NCI-H1105 treated with DMSO at 0.1 percent for 48 hours (cell line): ENCODE measurements at regions not wholly inside any gene's neighbourhood (a gene's known extent, or its start where the extent isn't known, plus 50 kb on each side); places are given as distances from the start of the nearest gene placed in this dataset.
"Not testable (repeated sequence)": the region's sequence is repeated elsewhere in the genome, so short reads cannot be mapped to it uniquely, and the experiment has no call there.

Experiments used
- DNase-seq: peaks from one replicate; lab custom pipeline; 2025; lab: John Stamatoyannopoulos, UW

- no peak for DNase-seq
Measured at GRCh38 chr12:125775507-125775906, 710.3 kb downstream of the AACS start.

- no peak for DNase-seq
Measured at GRCh38 chr12:125776212-125776611, 711.0 kb downstream of the AACS start.

- no peak for DNase-seq
Measured at GRCh38 chr12:125786143-125786542, 720.9 kb downstream of the AACS start.

DNA sequence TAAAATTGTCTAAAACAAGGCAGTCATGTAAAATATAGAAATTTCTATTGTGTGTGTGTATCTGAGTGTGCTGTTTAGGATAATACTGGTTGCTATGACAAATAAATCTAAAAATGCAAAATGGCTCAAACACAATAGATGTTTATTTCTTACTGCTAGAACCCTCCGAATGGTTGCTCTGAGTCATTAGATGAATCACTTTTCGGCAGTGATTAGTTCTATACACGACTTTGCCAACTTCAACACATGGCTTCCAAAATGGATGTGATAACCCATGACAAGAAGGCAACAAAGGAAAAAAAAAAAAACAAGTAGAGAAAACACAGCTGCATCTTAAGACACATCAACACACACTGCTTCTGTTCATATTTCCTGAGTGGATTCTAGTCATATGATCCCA is 729.2 kb downstream of the AACS start:
- DNase-seq, result no peak

DNA sequence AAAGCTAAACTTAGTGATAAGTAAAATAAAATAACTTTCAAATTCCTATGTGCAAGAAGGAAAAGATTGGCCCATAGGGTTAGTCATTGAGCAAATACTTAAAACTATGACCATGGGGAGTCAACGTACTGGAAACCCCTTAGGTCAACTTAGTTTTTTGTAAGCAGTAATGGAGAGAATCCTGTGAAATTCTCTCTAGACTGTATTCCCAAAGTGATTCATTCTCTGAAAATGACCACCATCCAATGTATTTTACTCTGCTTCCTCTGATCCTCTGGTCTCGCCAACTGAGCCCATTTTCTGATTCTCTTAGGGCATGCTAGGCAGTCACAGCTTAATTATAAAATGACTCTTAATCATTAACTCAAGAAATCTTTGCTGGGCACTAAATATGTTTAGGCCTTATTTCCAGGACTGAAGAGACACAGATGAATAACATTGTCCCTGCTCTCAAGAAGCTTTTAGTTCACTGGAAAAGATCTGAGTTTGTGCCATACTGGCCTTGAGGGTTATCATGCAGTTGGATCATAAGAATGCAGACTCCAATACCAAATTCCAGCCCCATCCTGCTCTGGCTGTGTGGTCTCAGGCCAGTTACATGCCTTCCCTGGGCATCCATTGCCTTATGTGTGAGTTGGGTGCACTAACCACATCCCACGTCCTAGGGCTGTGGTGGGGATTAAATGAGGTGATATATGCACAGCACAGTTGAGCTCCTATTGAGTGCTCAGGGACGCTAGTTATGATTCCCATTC is 732.4 kb downstream of the AACS start:
- DNase-seq, result no peak

GRCh38 chr12:125804660-125805059 is 739.4 kb downstream of the AACS start:
- no peak for DNase-seq

DNA sequence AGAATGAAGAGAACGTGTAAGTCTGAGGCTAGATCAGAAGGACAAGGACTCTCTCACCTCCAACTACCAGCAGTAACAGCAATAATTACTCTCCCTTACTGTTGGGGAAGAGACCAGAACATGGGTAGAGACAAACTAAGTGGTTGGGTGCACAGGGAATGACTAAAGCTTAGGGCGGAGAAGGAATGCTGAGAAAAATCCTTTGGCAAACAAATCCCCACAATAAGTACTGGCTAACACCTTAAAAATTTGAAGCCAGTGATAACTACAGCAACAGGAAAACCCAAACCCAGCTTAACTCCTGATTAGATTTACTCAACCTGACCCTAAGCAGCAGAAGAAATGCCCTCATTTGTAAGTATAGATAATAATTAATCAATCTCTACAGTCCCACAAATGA is 759.0 kb downstream of the AACS start:
- DNase-seq, result no peak

DNA sequence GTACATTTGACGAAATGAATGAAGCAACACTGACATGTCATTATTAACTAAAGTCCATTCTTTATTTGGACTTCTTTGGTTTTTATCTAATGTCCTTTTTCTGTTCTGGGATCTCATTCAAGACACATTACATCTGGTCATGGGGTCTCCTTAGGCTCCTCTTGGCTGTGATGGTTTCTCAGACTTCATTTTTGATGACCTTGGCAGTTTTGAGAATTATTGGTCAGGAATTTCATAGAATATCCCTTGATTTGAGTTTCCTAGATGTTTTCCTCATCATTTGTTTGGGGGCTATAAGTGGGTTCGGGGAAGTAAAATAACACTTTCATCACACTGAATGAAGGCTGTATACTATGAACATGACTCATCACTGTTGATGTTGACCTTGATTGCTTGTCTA is 770.6 kb downstream of the AACS start:
- no peak for DNase-seq

DNA sequence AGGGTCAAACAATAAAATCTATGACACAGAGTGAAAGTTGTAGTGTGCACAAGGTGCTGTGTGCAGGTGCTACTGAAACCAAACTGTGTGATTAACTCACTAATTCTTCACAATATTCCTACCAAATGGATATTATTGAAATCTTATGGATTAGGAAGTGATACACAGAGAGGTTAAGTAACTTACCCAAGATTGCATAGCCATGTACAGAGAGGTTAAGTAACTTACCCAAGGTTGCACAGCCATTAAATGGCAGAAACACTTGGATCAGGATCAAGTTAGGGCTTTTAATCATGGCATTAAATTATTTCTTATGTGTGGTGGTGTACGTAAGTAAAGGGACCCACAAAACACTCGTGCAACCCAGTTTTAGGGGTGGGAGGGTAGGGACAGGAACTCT is 771.4 kb downstream of the AACS start:
- no peak for DNase-seq

DNA sequence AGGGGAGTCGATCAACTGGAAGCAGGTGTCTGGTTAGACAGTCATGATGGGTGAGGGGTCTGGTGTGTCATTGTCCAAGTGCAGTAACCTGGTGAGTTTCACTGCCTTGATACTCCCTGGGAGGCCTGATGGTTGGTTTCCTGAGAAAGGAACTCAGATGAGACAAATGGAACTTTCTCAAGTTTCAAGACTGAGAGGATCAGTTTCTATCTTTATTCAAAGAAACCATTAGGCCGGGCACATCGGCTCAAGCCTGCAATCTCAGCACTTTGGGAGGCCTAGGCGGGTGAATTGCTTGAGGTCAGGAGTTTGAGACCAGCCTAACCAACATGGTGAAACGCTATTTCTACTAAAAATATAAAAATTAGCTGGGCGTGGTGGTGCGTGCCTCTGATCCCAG is 776.1 kb downstream of the AACS start:
- no peak for DNase-seq

DNA sequence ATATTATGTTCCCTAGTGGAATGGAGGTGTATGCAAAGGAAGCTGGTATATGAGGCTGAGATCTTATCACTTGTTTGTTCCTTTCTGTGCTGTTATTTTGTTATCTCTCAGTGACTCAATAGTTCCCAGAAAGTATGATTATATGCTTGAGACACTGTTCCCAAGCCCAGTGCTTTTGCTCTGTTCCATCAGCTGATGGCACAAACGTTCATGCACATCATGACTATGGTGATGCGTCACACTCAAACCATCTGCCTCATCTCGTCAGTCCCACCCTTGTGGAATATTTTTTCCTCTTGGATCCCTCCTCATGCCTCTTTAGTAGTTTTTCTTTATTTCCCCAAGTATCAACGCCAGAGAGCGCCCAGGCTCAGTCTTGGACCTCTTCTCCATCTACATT is 786.9 kb downstream of the AACS start:
- no peak for DNase-seq

DNA sequence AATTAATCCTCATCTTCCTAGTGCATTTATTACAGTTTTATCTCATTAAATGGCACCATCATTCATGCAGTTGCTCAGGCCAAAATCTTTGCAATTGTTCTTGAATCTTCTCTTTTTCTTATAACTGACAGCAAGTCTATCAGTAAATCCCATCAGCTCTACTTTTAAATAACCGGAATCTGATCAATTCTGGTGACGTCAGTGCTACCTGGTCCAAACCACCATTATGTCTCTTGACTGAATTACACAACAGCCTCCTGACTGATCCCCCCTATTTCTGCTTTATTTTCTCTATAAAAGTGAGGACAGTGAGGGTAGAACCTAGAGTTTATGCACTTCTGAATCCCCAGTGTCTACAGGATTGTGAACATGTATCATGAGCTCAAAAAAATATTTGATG is 787.4 kb downstream of the AACS start:
- no peak for DNase-seq

- DNase-seq, result no peak
Measured at GRCh38 chr12:125853670-125854069, 788.4 kb downstream of the AACS start.

GRCh38 chr12:125856366-125856765 is 791.1 kb downstream of the AACS start:
- DNase-seq, result no peak

GRCh38 chr12:125856896-125857295 is 791.7 kb downstream of the AACS start:
- DNase-seq, result no peak

- DNase-seq, result no peak
Measured at GRCh38 chr12:125860672-125861288, 795.5 kb downstream of the AACS start.

DNA sequence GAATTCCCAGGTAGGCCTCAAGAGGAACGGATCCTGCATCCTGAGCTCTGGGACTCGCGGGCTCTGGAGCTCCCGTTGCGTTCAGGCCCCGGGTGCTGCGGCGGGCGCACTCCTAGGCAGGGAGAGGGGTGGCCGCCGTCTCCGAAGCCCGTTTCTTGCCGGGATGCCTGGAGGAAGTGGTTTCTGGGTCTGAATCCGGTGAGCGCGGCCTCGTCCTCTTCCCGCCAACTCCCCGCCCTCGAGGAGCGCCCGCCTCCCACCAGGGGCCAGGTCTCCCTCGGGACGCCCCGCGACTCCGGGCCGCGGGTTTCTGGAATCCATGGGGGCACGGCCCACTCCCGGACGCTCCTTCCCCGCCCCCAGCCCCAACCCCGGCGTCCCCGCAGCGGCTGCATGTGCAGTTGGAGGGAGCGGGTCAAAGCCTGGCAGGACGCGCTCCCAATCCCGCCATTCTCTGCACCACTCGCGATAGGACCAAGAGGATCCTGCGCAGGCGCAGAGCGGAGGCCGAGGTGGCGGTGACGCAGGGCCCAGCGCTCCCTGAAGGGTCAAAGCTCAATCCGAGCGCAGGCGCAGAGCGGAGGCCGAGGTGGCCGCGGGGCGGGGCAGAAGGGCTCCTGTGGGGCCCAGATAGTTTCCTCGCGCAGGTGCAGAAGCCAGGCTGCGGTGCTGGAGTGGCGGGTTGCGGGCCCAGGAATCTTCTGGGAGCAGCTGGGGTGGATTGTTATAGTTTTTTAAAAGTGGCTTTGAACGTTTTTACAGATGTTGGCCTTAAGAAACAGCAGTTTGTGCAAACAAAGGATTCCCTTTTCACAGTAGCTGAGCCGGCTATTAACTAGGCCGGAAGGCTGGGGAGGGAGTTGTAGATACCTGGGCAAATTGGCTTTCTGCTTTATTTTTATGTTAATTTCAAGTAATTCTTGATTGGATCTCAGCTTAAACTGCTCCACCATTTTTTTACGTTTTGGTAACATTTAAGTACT is 796.4 kb downstream of the AACS start:
- no peak for DNase-seq

GRCh38 chr12:125865236-125865635 is 800.0 kb downstream of the AACS start:
- not testable (repeated sequence) for DNase-seq

DNA sequence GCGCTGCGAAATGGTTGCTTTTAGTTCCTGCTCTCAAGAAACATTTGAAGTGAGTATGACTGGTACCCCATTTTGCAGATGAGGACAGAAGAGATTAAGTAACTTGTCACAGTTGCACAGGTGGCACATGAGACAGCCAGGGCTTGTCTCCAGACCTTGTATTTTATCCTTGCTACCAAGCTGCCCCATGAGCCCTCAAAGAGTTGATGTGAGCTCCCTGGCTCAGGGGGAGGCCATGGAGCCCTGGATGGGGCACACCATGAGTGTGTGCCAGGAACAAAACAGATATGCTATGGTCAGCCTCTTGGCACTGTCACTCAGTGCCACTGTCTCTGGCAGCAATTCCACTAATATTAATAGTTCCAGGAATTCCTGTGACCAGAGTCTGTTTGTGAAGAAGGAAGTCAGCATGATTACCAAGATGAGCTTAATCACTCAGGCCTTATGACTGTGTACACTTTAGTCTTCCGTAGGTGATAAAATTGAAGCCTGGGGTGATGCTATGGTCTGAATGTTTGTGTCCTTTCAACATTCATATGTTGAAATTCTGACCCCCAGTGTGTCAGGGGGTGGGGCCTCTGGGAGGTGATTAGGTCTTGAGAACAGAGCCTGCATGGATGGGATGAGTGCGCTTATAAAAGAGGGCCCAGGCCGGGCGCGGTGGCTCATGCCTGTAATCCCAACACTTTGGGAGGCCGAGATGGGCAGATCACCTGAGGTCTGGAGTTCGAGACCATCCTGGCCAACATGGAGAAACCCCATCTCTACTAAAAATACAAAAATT is 806.8 kb downstream of the AACS start:
- DNase-seq, result no peak

DNA sequence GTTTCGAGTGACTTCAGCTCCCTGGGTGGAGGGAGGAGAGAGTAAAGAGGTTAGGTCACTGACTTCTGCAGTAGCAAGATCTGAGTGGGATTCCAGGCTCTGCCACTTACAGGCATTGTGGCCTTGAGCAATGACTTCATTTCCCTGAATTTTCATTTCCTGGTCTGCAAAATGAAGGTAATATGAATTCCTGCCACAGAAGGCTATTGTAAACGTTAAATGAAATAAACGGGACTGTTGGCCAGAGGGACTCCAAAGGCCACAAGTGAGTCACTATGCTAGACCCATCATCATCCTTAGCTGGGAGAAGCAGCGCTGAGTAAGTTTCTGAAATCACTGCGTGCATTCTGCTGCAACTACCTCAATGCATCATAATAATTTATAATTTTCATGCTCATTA is 807.8 kb downstream of the AACS start:
- DNase-seq, result no peak

DNA sequence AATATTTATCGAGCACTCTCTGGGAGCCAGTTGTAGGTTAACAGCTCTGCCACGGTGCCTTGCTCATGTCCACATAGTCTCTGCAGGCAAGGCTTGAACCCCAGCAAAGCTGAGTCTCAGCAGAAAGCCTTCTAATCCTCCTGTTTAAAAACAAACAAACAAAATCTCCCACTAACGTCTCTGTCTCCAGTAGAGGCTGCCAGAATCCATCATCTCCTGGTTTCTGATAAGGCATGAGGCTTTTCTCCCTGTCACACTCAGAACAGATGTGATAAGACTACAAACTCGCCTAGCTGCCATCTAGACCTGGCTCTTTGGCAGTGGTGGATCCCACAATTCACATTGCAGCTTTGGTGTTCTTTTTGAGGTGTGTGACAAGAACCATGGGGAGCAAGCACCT is 813.2 kb downstream of the AACS start:
- DNase-seq, result no peak

DNA sequence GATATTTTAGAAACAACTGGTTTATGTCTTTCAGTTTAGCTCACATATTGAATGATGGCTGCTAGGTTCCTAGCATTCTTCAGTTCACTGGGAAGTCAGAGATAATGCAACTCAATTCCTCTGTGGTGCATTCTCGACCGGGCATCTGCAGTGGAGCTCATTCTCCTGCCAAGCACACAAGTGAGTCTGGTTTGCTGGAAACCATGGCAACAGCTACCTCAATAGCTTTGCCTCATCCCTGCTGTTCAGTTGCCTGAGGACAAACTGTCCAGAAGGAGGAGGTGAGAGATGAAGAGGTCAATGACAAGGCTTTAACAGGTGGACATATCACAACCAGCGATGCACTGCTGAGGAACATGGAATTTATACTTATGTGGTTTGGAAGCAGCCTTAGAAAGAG is 816.9 kb downstream of the AACS start:
- peak; percentile 3 for DNase-seq
